ENCODE measurements at regions not wholly inside any gene's neighbourhood (a gene's known extent, or its start where the extent isn't known, plus 50 kb on each side); places are given as distances from the start of the nearest gene placed in this dataset.
"Not testable (repeated sequence)": the region's sequence is repeated elsewhere in the genome, so short reads cannot be mapped to it uniquely, and the experiment has no call there.

GRCh38 chrX:117843749-117844148 is 272.9 kb downstream of the KLHL13 start:
- DNase-seq, result no peak

DNA sequence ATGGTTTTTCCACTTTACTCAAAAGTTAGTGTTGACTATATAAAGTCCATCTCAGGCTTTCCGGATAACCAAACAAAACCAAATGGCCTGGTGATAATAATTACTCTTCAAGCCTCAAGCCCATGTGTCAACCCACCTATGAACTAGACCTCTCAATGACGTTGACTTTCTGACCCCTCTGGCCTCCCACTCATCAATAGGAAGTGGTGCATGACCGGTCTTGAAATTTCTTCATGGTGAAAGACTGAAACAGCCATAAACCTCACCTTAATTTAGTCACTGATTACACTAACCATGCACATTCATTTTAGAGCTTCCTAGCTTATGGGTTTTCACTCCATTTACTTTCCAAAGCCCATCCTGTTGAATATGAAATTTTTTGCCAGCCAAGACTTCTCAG is 276.0 kb downstream of the KLHL13 start:
- DNase-seq, result no peak

DNA sequence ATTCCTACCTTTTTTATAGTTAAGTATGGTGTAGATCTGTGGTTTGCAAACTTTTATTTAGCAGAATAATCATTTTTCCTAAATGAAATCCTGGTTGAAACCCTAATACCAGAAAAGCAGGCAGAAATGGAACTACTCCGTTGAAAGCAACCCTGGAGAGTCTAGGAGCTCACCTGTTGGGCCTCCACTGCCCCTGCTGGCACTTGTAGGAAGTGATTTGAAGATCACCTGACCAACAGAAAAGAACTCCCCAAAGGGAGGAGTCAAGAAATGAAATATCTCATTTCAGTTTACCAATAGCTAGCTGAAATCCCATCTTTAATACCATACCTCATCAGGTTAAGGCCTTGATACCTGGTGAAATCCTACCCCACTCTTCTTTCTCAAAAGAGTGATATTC is 277.1 kb downstream of the KLHL13 start:
- no peak for DNase-seq

GRCh38 chrX:117838581-117839331 is 277.9 kb downstream of the KLHL13 start:
- no peak for DNase-seq

- DNase-seq, result no peak
Observed at GRCh38 chrX:117835034-117835433, 281.6 kb downstream of the KLHL13 start.

DNA sequence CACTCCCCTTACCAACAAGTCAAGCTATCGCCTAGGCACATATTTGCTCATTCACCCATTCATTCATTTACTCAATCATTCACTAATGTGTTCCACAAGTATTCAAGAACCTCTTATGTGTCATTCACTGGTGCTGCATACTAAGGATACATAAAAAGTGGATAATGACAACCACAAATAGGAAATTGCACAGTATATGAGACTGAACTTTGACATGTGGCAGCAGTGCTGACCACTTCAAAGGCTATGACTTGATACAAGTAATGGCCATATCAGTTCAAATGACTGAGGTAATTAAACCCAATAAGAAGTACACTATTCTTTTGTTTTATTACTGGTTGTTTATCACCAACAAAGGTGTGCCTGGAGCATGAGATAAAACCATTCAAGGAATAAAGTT is 282.5 kb downstream of the KLHL13 start:
- DNase-seq, result no peak

GRCh38 chrX:117821472-117821871 is 295.1 kb downstream of the KLHL13 start:
- DNase-seq, result not testable (repeated sequence)

DNA sequence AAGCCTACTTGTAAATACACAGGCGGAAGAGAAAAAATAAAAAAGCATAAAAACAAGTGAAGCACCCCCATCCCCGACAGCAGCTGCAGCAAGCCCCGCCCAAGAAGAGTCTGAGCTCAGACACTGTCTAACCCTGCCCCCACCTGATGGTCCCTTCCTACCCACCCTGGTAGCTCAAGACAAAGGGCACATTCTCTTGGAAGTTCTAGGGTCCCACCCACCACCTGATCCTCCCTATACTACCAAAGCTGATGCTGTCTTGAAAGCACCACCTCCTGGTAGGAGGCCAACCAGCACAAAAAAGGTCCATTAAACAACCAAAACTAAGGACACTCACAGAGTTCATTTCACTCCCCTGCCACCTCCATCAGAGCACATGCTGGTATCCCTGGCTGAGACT is 308.2 kb downstream of the KLHL13 start:
- DNase-seq, result no peak

DNA sequence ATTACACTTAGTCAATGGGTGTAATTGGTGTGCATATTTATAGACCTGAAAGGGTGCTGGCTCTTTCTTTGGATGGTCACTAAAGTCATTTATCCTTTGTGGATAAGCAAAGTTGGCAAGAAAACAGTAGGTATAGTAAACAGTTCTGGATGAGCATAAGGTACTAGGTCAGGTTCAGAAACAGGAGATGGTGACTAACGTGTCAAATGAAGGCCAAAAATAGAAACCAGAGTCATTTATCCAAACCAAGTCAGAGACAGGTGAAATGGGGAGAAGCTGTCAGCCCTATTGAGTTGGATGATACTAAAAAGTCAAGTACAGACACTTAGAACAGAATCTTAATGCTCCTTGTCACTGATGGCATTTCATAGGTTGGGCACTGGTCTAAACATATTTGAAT is 313.1 kb downstream of the KLHL13 start:
- no peak for DNase-seq

- no peak for DNase-seq
Observed at GRCh38 chrX:117788339-117788738, 328.3 kb downstream of the KLHL13 start.

- no peak for DNase-seq
Observed at GRCh38 chrX:117771384-117771783, 345.2 kb downstream of the KLHL13 start.

DNA sequence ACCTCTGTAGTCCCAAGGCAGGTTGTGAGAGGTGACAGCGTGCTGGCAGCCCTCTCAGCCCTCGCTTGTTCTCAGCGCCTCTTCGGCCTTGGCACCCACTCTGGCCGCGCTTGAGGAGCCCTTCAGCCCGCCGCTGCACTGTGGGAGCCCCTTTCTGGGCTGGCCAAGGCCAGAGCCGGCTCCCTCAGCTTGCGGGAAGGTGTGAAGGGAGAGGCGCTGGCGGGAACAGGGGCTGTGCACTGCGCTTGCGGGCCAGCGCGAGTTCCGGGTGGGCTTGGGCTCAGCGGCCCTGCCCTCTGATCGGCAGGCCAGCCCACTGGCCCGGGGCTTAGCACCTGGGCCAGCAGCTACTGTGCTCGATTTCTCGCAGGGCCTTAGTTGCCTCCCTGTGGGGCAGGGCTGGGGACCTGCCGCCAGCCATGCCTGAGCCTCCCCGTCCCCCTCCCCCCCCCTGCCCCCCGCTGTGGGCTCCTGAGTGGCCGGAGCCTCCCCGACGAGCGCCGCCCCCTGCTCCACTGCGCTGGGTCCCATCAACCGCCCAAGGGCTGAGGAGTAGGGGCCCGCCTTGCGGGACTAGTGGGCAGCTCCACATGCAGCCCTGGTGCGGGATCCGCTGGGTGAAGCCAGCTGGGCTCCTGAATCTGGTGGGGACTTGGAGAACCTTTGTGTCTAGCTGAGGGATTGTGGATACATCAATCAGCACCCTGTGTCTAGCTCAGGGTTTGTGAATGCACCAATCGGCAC is 347.6 kb downstream of the KLHL13 start:
- DNase-seq, result no peak

DNA sequence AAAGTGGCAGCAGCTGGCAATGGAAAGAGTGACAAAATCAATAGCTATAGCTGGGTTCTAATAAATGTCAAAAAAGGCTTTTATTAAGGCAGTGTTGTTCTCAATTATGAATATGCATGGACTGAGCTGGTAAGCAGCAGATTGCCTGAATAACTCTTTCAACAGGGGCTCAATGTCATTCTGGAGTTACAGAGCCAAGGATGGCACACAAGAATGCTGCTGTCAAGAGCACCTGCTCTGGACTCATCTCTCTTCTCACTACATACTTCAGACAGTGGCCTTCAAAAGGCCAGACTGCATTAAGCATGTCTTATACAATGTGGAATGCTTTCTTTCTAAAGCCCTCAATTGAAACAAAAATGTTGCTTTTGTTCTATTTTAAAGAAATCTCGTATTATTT is 351.4 kb downstream of the KLHL13 start:
- DNase-seq, result no peak

GRCh38 chrX:117752745-117753144 is 363.9 kb downstream of the KLHL13 start:
- DNase-seq, result no peak

- no peak for DNase-seq
Observed at GRCh38 chrX:117751155-117751554, 365.5 kb downstream of the KLHL13 start.

GRCh38 chrX:117744958-117745357 is 371.7 kb downstream of the KLHL13 start:
- DNase-seq, result no peak

GRCh38 chrX:117743469-117744251 is 372.9 kb downstream of the KLHL13 start:
- no peak for DNase-seq

DNA sequence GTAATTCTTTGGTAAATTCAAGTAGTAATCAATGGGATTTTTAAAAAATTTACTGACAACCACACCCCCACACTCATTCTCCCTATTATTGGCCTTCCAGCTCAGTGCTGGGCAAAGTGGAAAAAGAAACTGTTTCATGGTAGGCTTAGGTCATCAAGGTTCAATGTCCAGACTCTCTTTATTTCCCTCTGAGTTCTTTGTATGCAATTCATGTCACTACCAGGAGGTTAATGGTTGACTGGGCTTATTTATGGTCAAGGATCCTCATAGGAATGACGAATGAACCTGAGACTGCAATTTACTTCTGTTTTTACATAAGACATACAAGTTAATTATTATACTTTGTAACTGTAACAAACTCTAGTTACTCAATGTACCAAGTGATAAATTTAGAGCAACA is 403.2 kb downstream of the KLHL13 start:
- DNase-seq, result no peak

DNA sequence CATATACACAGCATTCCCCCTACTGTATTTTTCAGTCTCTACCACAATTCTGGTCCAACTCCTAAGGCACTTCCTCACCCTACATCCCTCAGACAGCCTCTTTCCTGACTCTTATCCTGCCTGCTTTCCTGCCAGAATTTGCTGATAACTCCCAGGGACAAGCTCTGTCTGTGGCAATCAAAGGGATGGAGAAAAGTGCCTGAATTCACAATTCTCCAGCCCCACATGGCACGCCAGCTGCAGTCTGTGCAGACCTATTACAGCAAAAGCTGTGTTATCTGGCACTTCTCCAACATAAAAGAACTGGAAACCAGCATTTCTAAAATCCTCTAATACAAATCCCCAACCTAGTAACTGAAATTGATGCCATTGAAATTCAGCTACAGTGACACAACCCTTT is 404.8 kb downstream of the KLHL13 start:
- DNase-seq, result no peak

- no peak for DNase-seq
Observed at GRCh38 chrX:117707948-117708743, 408.5 kb downstream of the KLHL13 start.

DNA sequence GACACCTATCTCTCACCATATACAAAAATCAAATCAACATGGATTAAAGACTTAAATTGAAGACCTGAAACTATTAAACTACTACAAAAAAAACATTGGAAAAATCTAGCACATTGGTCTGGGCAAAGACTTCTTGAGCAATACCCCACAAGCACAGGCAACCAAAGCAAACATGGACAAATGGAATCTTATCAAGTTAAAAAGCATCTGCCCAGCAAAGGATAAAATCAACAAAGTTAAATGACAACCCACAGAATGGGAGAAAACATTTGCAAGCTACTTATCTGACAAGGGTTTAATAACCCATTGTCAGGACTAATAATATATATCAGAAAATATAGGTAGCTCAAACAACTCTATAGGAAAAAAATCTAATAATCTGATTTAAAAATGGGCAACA is 415.6 kb downstream of the KLHL13 start:
- no peak for DNase-seq

- DNase-seq, result no peak
Observed at GRCh38 chrX:117689956-117690355, 426.7 kb downstream of the KLHL13 start.

GRCh38 chrX:117680286-117680685 is 436.3 kb downstream of the KLHL13 start:
- no peak for DNase-seq

All from NCI-H1930 (cell line).